ENCODE measurements at regions not wholly inside any gene's neighbourhood (a gene's known extent, or its start where the extent isn't known, plus 50 kb on each side); places are given as distances from the start of the nearest gene placed in this dataset.

DNA sequence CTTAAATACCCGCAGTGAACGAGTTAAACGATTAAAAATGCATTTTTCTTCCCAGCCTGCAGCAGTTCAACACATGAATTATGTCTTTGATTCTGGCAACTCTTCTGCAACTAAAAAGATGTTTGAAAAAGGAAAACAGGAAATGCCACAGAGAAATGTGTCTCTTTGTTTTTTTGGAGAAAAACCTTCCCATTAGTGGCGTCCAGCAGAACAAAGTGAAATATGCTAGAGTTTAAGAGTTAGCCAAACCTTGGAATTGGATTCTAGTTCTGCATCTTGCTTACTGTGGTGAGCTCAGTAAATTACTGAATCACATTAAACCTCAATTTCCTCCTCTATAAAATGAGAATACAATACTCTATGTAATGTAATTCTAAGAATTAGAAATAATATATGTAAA, 900.2 kb upstream of the ACVR2A start:
- H3K14ac ChIP-seq (ENCODE audit: insufficient read depth, low read length) = no peak overlapping the region
- peak overlapping the region in 1 of 3 experiments; percentile 13; a peak in 3 of 7 replicates for H3K27ac Mint-ChIP-seq
- H3T11ph ChIP-seq (ENCODE audit: low read length) = no peak overlapping the region
- no peaks in the 10 kb centered on the region for H3K9me3 ChIP-seq (ENCODE audit: control insufficient read depth, low read depth, low read length)
- H4K20me1 ChIP-seq (ENCODE audit: control insufficient read depth, insufficient read depth, insufficient read length) = no peaks in the 10 kb centered on the region
- H3K79me1 ChIP-seq (ENCODE audit: insufficient read depth, low read depth, low read length, poor library complexity, severe bottlenecking) = no peaks in the 10 kb centered on the region
- no peak overlapping the region for H2BK120ac ChIP-seq (ENCODE audit: low read depth, low read length, poor library complexity, severe bottlenecking)
- H2BK5ac ChIP-seq (ENCODE audit: insufficient read length, low read length) = no peak overlapping the region
- no peak overlapping the region for H4K91ac ChIP-seq (ENCODE audit: insufficient read length, low read depth, low read length)
- no peaks in the 10 kb centered on the region for H3K36me3 Mint-ChIP-seq (ENCODE audit: insufficient read depth in 1 of 3, low read depth in 3 of 3)
- H3K4me1 ChIP-seq (ENCODE audit: insufficient read depth, low read length) = no peaks in the 10 kb centered on the region; the same call in 1 of the 2 replicates
- H2AK5ac ChIP-seq (ENCODE audit: insufficient read length, low read length) = no peak overlapping the region
- H3K9me3 Mint-ChIP-seq = no peaks in the 10 kb centered on the region
- H2BK12ac ChIP-seq (ENCODE audit: insufficient read length, low read depth, low read length) = no peak overlapping the region
- no peak for DNase-seq
- H3K18ac ChIP-seq (ENCODE audit: insufficient read length, low read depth, low read length) = no peak overlapping the region
- H3K9ac ChIP-seq (ENCODE audit: extremely low read depth, insufficient read length, low read length) = no peak overlapping the region
- H3K79me2 ChIP-seq (ENCODE audit: insufficient read depth, low read length) = no peaks in the 10 kb centered on the region
- no peak overlapping the region for H2BK20ac ChIP-seq (ENCODE audit: low read depth, low read length, poor library complexity, severe bottlenecking)
- H3K23me2 ChIP-seq (ENCODE audit: insufficient read length, low read depth, low read length, poor library complexity, severe bottlenecking) = no peaks in the 10 kb centered on the region
- H3K23ac ChIP-seq (ENCODE audit: insufficient read length, low read depth, low read length) = no peak overlapping the region
- no peak overlapping the region for H3K27ac ChIP-seq (ENCODE audit: insufficient read length, low read depth, low read length)
- H3K56ac ChIP-seq (ENCODE audit: insufficient read length, low read depth, low read length) = no peak overlapping the region
- H2BK15ac ChIP-seq (ENCODE audit: low read depth, low read length) = no peak overlapping the region
- TF ChIP-seq, protein P1, sequence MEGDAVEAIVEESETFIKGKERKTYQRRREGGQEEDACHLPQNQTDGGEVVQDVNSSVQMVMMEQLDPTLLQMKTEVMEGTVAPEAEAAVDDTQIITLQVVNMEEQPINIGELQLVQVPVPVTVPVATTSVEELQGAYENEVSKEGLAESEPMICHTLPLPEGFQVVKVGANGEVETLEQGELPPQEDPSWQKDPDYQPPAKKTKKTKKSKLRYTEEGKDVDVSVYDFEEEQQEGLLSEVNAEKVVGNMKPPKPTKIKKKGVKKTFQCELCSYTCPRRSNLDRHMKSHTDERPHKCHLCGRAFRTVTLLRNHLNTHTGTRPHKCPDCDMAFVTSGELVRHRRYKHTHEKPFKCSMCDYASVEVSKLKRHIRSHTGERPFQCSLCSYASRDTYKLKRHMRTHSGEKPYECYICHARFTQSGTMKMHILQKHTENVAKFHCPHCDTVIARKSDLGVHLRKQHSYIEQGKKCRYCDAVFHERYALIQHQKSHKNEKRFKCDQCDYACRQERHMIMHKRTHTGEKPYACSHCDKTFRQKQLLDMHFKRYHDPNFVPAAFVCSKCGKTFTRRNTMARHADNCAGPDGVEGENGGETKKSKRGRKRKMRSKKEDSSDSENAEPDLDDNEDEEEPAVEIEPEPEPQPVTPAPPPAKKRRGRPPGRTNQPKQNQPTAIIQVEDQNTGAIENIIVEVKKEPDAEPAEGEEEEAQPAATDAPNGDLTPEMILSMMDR (conservative IDR thresholded peaks at IDR 0.05) = no peak
- no peak overlapping the region for H3K4me3 Mint-ChIP-seq
- no peak overlapping the region for H2AFZ ChIP-seq (ENCODE audit: low read length)
- H4K5ac ChIP-seq (ENCODE audit: insufficient read length, low read depth, low read length) = no peak overlapping the region
- H3K27me3 Mint-ChIP-seq (ENCODE audit: low read depth) = no peaks in the 10 kb centered on the region
- no peak overlapping the region for H3K4me2 ChIP-seq (ENCODE audit: insufficient read depth, insufficient read length, low read length)
- no peak overlapping the region for H3K4ac ChIP-seq (ENCODE audit: low read depth, low read length)
- WGBS (ENCODE audit: extremely low coverage, insufficient read length, low lambda C conversion rate) = no CpG with 5 or more reads among the region's 4 CpGs
- H3K27me3 ChIP-seq (ENCODE audit: insufficient read depth, low read length) = no peaks in the 10 kb centered on the region
- H3K4me1 Mint-ChIP-seq = peaks cover 0 to 7% of the 10 kb centered on the region in 2 experiments; a peak in 2 of 4 replicates
- H4K8ac ChIP-seq (replicated peaks; ENCODE audit: insufficient read length, low read depth, low read length) = no peak overlapping the region
